WTC11 (cell line): ENCODE measurements at regions not wholly inside any gene's neighbourhood (a gene's known extent, or its start where the extent isn't known, plus 50 kb on each side); places are given as distances from the start of the nearest gene placed in this dataset.

Experiments used
- CBFB ChIP-seq: sonication (generic); formaldehyde crosslinking; IDR thresholded peaks from 2 replicates; pipeline ENCODE4 v1.8.1; 2022; ENCODE audit warnings: mild to moderate bottlenecking, low read depth, missing genetic modification reagents
- NR3C1 ChIP-seq: sonication (generic); formaldehyde crosslinking; conservative IDR thresholded peaks from 2 replicates; pipeline ENCODE4 v1.8.1; 2023; ENCODE audit warnings: low read depth, mild to moderate bottlenecking, missing genetic modification reagents
- SP1 ChIP-seq: sonication (generic); formaldehyde crosslinking; conservative IDR thresholded peaks from 2 replicates; pipeline ENCODE4 v1.8.1; 2022; ENCODE audit warnings: missing genetic modification reagents
- ZNF219 ChIP-seq: sonication (generic); formaldehyde crosslinking; IDR thresholded peaks from 2 replicates; pipeline ENCODE4 v1.8.0; 2023; ENCODE audit warnings: missing genetic modification reagents, mild to moderate bottlenecking, borderline replicate concordance
- TF ChIP-seq, protein P1 (sequence below): fragments of 200-600 bp; IDR thresholded peaks from 2 replicates; pipeline ENCODE4 v1.8.0; 2022; ENCODE audit warnings: antibody characterized with exemption
- TF ChIP-seq, protein P2 (sequence below): sonication (generic); formaldehyde crosslinking; IDR thresholded peaks from 2 replicates; pipeline ENCODE4 v1.8.1; 2023; ENCODE audit warnings: mild to moderate bottlenecking, moderate library complexity, missing genetic modification reagents
- TF ChIP-seq, protein P3 (sequence below): sonication (generic); formaldehyde crosslinking; IDR thresholded peaks from 2 replicates; pipeline ENCODE4 v1.8.1; 2023; ENCODE audit warnings: mild to moderate bottlenecking, missing genetic modification reagents
- TF ChIP-seq, protein P4 (sequence below): sonication (generic); formaldehyde crosslinking; IDR thresholded peaks from 2 replicates; pipeline ENCODE4 v1.8.1; 2022; ENCODE audit warnings: mild to moderate bottlenecking, missing genetic modification reagents, moderate library complexity, borderline replicate concordance
- TF ChIP-seq, protein P5 (sequence below): sonication (generic); formaldehyde crosslinking; IDR thresholded peaks from 2 replicates; pipeline ENCODE4 v1.8.0; 2022; ENCODE audit warnings: mild to moderate bottlenecking, missing genetic modification reagents
- TF ChIP-seq, protein P6 (sequence below): sonication (generic); formaldehyde crosslinking; IDR thresholded peaks from 2 replicates; pipeline ENCODE4 v1.8.0; 2022; ENCODE audit warnings: mild to moderate bottlenecking, missing genetic modification reagents

DNA sequence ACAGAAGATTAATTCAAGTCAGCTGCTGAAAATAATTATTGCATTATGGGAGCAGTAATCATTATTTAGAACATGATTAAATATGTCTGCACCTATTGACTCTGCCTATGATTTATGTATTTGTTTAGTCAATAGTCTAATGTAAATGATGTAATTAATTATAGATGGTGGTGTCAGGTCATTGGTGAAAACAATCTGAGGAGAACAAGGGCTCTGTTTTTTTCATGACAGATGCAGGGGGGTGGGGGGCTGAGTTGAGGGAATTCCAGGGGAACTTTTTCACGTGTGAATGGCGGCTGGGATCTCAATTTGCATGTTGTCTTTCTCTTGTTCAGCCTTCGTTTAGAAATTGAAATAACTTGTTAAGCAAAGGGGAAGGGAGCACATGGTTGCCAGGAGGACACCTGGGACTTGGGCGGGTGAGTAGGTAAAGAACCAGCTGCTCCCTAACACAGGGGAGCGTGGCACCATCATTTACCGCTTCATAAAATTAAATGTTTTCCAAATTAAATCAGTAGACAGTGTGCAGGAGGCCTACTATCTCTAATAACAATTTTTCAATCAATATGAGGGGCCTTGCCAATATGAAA is 65.4 kb downstream of the NKX6-1 start:
- TF ChIP-seq, protein P1, sequence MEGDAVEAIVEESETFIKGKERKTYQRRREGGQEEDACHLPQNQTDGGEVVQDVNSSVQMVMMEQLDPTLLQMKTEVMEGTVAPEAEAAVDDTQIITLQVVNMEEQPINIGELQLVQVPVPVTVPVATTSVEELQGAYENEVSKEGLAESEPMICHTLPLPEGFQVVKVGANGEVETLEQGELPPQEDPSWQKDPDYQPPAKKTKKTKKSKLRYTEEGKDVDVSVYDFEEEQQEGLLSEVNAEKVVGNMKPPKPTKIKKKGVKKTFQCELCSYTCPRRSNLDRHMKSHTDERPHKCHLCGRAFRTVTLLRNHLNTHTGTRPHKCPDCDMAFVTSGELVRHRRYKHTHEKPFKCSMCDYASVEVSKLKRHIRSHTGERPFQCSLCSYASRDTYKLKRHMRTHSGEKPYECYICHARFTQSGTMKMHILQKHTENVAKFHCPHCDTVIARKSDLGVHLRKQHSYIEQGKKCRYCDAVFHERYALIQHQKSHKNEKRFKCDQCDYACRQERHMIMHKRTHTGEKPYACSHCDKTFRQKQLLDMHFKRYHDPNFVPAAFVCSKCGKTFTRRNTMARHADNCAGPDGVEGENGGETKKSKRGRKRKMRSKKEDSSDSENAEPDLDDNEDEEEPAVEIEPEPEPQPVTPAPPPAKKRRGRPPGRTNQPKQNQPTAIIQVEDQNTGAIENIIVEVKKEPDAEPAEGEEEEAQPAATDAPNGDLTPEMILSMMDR = no peak
- TF ChIP-seq, protein P2, sequence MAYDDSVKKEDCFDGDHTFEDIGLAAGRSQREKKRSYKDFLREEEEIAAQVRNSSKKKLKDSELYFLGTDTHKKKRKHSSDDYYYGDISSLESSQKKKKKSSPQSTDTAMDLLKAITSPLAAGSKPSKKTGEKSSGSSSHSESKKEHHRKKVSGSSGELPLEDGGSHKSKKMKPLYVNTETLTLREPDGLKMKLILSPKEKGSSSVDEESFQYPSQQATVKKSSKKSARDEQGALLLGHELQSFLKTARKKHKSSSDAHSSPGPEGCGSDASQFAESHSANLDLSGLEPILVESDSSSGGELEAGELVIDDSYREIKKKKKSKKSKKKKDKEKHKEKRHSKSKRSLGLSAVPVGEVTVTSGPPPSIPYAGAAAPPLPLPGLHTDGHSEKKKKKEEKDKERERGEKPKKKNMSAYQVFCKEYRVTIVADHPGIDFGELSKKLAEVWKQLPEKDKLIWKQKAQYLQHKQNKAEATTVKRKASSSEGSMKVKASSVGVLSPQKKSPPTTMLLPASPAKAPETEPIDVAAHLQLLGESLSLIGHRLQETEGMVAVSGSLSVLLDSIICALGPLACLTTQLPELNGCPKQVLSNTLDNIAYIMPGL = no peak
- TF ChIP-seq, protein P3, sequence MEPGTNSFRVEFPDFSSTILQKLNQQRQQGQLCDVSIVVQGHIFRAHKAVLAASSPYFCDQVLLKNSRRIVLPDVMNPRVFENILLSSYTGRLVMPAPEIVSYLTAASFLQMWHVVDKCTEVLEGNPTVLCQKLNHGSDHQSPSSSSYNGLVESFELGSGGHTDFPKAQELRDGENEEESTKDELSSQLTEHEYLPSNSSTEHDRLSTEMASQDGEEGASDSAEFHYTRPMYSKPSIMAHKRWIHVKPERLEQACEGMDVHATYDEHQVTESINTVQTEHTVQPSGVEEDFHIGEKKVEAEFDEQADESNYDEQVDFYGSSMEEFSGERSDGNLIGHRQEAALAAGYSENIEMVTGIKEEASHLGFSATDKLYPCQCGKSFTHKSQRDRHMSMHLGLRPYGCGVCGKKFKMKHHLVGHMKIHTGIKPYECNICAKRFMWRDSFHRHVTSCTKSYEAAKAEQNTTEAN (CRISPR knock-in tag) = no peak
- TF ChIP-seq SP1 (CRISPR knock-in tag) (no peak), CBFB (CRISPR knock-in tag) (no peak), NR3C1 (CRISPR knock-in tag) (no peak), ZNF219 (no peak)
- TF ChIP-seq, protein P4, sequence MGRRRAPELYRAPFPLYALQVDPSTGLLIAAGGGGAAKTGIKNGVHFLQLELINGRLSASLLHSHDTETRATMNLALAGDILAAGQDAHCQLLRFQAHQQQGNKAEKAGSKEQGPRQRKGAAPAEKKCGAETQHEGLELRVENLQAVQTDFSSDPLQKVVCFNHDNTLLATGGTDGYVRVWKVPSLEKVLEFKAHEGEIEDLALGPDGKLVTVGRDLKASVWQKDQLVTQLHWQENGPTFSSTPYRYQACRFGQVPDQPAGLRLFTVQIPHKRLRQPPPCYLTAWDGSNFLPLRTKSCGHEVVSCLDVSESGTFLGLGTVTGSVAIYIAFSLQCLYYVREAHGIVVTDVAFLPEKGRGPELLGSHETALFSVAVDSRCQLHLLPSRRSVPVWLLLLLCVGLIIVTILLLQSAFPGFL = no peak
- TF ChIP-seq, protein P5, sequence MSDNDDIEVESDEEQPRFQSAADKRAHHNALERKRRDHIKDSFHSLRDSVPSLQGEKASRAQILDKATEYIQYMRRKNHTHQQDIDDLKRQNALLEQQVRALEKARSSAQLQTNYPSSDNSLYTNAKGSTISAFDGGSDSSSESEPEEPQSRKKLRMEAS (CRISPR knock-in tag) = no peak
- TF ChIP-seq, protein P6, sequence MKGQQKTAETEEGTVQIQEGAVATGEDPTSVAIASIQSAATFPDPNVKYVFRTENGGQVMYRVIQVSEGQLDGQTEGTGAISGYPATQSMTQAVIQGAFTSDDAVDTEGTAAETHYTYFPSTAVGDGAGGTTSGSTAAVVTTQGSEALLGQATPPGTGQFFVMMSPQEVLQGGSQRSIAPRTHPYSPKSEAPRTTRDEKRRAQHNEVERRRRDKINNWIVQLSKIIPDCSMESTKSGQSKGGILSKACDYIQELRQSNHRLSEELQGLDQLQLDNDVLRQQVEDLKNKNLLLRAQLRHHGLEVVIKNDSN (CRISPR knock-in tag) = no peak
